HUES6 (cell line): ENCODE measurements at regions not wholly inside any gene's neighbourhood (a gene's known extent, or its start where the extent isn't known, plus 50 kb on each side); places are given as distances from the start of the nearest gene placed in this dataset.

ENCODE experiments used
- H3K27ac ChIP-seq: 2 replicates; pipeline ENCODE4 v1.7.0; 2013; ENCODE audit warnings: low read depth, mild to moderate bottlenecking, low read length, inconsistent platforms
- H3K27me3 ChIP-seq: 2 replicates; pipeline ENCODE4 v1.6.1; 2013; ENCODE audit warnings: low read length; ENCODE audit not compliant: control insufficient read depth, insufficient read depth
- H3K36me3 ChIP-seq: 2 replicates; pipeline ENCODE4 v1.6.1; 2013; ENCODE audit warnings: low read length; ENCODE audit not compliant: control insufficient read depth, insufficient read depth
- H3K4me1 ChIP-seq: 2 replicates; pipeline ENCODE4 v1.6.1; 2013; ENCODE audit warnings: low read length; ENCODE audit not compliant: control insufficient read depth, insufficient read depth
- H3K4me3 ChIP-seq: 2 replicates; pipeline ENCODE4 v1.5.1; 2013; ENCODE audit warnings: low read depth, low read length
- H3K9ac ChIP-seq: one replicate; pipeline ENCODE4 v1.6.1; 2013; ENCODE audit warnings: mild to moderate bottlenecking, low read length
- H3K9me3 ChIP-seq: 2 replicates; pipeline ENCODE4 v1.6.1; 2013; ENCODE audit warnings: low read depth, low read length; ENCODE audit not compliant: control insufficient read depth, insufficient read depth

DNA sequence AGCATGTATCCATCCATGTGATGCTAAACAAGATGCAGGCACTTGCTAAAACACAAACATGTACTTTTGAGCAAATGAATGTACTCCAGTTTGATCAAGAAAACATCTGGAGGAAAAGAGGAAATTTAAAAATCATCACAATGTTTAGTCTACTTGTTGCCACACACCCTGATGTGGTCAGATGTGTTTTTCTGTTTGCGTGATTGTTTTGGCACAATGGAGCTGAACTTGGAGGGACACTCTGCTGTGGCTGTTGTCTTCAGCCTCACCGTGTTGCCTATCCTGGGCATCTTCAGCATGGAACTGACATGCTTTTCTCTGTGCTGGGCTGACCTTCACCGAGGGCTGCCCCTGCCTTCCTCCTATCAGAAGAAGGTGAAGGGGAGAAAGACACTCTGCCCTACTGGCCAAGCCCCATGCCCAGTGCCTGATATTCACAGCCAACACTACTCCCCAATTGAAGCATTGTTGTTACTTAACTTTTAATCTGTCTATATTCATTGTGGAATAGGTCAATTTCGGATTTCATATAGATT, 268.3 kb upstream of the IGFBP3 start:
- no peak overlapping the region for H3K4me3 ChIP-seq
- no peaks in the 10 kb centered on the region for H3K9me3 ChIP-seq
- no peak overlapping the region for H3K27ac ChIP-seq
- H3K27me3 ChIP-seq = no peaks in the 10 kb centered on the region
- no peaks in the 10 kb centered on the region for H3K4me1 ChIP-seq
- no peaks in the 10 kb centered on the region for H3K36me3 ChIP-seq
- H3K9ac ChIP-seq = no peak overlapping the region

- H3K9ac ChIP-seq = no peak overlapping the region
- peaks cover 7% of the 10 kb centered on the region for H3K9me3 ChIP-seq
- H3K4me1 ChIP-seq = no peaks in the 10 kb centered on the region
- H3K27me3 ChIP-seq = no peaks in the 10 kb centered on the region
- H3K36me3 ChIP-seq = no peaks in the 10 kb centered on the region
- no peak overlapping the region for H3K4me3 ChIP-seq
- H3K27ac ChIP-seq = no peak overlapping the region
Observed at GRCh38 chr7:46186131-46186530, 265.1 kb upstream of the IGFBP3 start.

- Histone ChIP-seq H3K9ac (no peak overlapping the region), H3K4me3 (no peak overlapping the region), H3K36me3 (no peaks in the 10 kb centered on the region), H3K27me3 (no peaks in the 10 kb centered on the region), H3K9me3 (peaks cover 9% of the 10 kb centered on the region), H3K4me1 (0 out of 2 replicates have a peak, but pooled peaks cover 3% of the 10 kb centered on the region), H3K27ac (no peak overlapping the region)
Observed at GRCh38 chr7:46179061-46179610, 258.1 kb upstream of the IGFBP3 start.

DNA sequence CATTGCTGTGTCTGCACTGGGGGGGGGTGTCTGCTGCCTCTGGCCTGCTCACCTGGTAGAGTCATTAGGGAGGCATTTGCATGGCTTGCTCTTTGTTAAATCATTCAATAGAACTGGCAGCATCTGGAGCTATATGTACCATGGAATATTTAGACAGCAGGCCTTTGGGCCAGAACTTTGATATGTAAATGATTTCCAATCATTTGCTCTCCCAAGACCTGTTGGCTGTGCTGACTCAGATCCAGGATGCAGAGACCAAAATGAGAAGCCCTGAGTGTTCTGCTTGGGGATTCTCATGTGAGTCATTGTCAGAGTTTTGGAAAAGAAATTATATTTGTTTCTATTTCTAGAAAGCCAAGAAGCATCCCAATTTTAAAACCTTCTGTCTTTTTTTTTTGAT, 257.6 kb upstream of the IGFBP3 start:
- H3K27me3 ChIP-seq = no peaks in the 10 kb centered on the region
- no peak overlapping the region for H3K4me3 ChIP-seq
- no peak overlapping the region for H3K9ac ChIP-seq
- no peaks in the 10 kb centered on the region for H3K36me3 ChIP-seq
- H3K27ac ChIP-seq = no peak overlapping the region
- H3K4me1 ChIP-seq = 0 out of 2 replicates have a peak, but pooled peaks cover 3% of the 10 kb centered on the region
- H3K9me3 ChIP-seq = peaks cover 9% of the 10 kb centered on the region

DNA sequence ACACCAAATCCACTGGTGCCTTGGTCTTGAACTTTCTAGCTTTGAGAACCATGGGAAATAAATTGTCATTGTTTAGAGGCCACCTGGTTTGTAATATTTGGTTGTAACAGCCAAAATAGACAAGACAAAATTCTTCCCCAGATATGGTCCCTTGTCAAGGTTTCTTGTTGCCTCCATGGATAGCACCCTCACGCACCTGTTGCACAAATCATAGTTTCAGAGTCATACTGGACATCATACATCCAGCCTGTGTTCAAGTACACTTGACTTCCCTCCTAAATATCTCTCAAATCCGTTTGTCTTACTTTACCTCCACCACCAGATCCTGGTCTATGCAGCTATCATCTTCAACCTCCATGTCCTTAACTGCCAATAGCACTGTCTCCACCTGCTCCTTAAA, 256.7 kb upstream of the IGFBP3 start:
- no peak overlapping the region for H3K4me3 ChIP-seq
- no peaks in the 10 kb centered on the region for H3K36me3 ChIP-seq
- no peaks in the 10 kb centered on the region for H3K27me3 ChIP-seq
- no peak overlapping the region for H3K27ac ChIP-seq
- peaks cover 9% of the 10 kb centered on the region for H3K9me3 ChIP-seq
- H3K9ac ChIP-seq = no peak overlapping the region
- 0 out of 2 replicates have a peak, but pooled peaks cover 3% of the 10 kb centered on the region for H3K4me1 ChIP-seq

GRCh38 chr7:46175221-46175620, 254.1 kb upstream of the IGFBP3 start:
- no peaks in the 10 kb centered on the region for H3K9me3 ChIP-seq
- H3K27ac ChIP-seq = no peak overlapping the region
- 0 out of 2 replicates have a peak, but pooled peaks cover 3% of the 10 kb centered on the region for H3K4me1 ChIP-seq

DNA sequence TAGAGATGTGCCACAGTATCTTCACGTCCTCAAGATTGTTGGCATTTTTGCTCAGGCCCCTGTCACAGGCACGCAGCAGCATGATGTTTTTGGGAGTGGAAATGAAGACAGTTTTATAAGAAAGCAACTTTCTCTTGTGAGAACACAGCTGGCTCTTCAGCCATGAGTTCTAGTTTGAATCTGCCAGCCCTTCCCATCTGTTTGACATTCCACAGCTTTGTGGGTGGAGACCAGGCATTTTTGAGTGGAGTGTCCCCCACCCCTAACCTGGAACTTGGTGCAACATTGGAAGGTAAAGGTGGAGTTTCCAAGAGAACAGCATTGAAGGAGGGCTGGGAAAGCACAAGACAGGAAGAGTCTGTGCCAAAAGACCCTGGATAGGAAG, 253.1 kb upstream of the IGFBP3 start:
- no peak overlapping the region for H3K9ac ChIP-seq
- H3K4me3 ChIP-seq = no peak overlapping the region
- no peak overlapping the region for H3K27ac ChIP-seq

More at GRCh38 chr7:46175221-46175620, 254.1 kb upstream of the IGFBP3 start:
- Histone ChIP-seq H3K9ac (no peak overlapping the region), H3K27me3 (no peaks in the 10 kb centered on the region), H3K4me3 (no peak overlapping the region), H3K36me3 (no peaks in the 10 kb centered on the region)

GRCh38 chr7:46173476-46174195, 252.6 kb upstream of the IGFBP3 start:
- H3K27ac ChIP-seq = no peak overlapping the region
- no peak overlapping the region for H3K9ac ChIP-seq
- H3K4me1 ChIP-seq = 0 out of 2 replicates have a peak, but pooled peaks cover 3% of the 10 kb centered on the region
- H3K9me3 ChIP-seq = no peaks in the 10 kb centered on the region
- no peak overlapping the region for H3K4me3 ChIP-seq
- no peaks in the 10 kb centered on the region for H3K36me3 ChIP-seq
- H3K27me3 ChIP-seq = no peaks in the 10 kb centered on the region

More for the DNA sequence above, 253.1 kb upstream of the IGFBP3 start:
- Histone ChIP-seq H3K27me3 (no peaks in the 10 kb centered on the region), H3K36me3 (no peaks in the 10 kb centered on the region), H3K9me3 (no peaks in the 10 kb centered on the region), H3K4me1 (0 out of 2 replicates have a peak, but pooled peaks cover 3% of the 10 kb centered on the region)

DNA sequence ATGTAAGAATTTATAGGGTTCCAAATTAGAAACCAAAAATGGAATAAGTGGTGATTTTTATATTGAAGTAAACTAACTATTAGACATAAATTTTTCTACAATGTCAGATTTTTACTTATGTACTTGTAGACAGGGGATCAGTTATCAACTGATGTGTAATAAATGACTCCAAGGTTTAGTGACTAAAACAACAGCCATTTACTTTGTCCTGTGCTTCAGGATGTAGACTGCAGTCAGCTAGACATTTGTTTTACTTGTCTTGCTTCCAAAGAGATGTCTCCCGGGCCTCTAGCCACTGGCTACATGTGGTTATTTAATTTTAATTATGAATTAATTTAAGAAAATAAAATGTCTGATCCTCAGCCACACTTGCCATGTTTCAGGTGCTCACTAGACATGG, 249.7 kb upstream of the IGFBP3 start:
- no peaks in the 10 kb centered on the region for H3K9me3 ChIP-seq
- no peaks in the 10 kb centered on the region for H3K27me3 ChIP-seq
- no peak overlapping the region for H3K27ac ChIP-seq
- H3K36me3 ChIP-seq = no peaks in the 10 kb centered on the region
- H3K4me3 ChIP-seq = no peak overlapping the region
- no peak overlapping the region for H3K9ac ChIP-seq
- no peaks in the 10 kb centered on the region for H3K4me1 ChIP-seq

GRCh38 chr7:46170021-46170420, 248.9 kb upstream of the IGFBP3 start:
- Histone ChIP-seq H3K4me1 (no peaks in the 10 kb centered on the region), H3K27me3 (no peaks in the 10 kb centered on the region), H3K9me3 (no peaks in the 10 kb centered on the region), H3K36me3 (no peaks in the 10 kb centered on the region), H3K9ac (no peak overlapping the region), H3K4me3 (no peak overlapping the region), H3K27ac (no peak overlapping the region)

DNA sequence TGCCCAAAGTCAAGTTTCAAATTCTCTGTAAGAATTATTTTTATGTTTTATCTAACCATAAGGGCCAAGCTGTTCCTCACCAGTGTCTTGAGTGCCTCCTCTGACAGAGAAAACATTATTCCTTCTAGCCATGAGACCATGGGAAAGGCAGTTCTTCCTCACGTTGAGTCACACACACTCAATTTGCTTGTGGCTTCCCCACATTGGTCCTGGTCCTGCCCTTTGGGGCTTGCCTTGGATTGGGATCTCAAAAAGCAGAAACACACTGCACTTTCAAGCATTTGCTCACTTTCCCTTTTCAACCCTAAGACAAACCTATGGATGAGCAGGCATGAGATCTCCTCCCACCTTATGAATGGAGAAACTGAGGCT, 248.3 kb upstream of the IGFBP3 start:
- H3K36me3 ChIP-seq = no peaks in the 10 kb centered on the region
- no peaks in the 10 kb centered on the region for H3K27me3 ChIP-seq
- H3K4me1 ChIP-seq = no peaks in the 10 kb centered on the region
- H3K27ac ChIP-seq = no peak overlapping the region
- H3K9ac ChIP-seq = no peak overlapping the region
- no peak overlapping the region for H3K4me3 ChIP-seq
- no peaks in the 10 kb centered on the region for H3K9me3 ChIP-seq
